OCI-LY1 (cell line): ENCODE measurements at regions not wholly inside any gene's neighbourhood (a gene's known extent, or its start where the extent isn't known, plus 50 kb on each side); places are given as distances from the start of the nearest gene placed in this dataset.

Source experiments
- H2AFZ ChIP-seq: fragments of 200-600 bp; sonication (generic), shearing (Covaris generic); 2 replicates; pipeline ENCODE4 v1.6.0; 2014; ENCODE audit warnings: antibody characterized with exemption, mild to moderate bottlenecking, low read length
- H3F3A ChIP-seq: fragments of 200-600 bp; sonication (generic), shearing (Covaris generic); 2 replicates; pipeline ENCODE4 v1.6.0; 2014; ENCODE audit warnings: mild to moderate bottlenecking, antibody characterized with exemption, low read length, moderate library complexity; ENCODE audit not compliant: insufficient read depth
- H3K27ac ChIP-seq: fragments of 200-600 bp; sonication (generic); 2 replicates; pipeline ENCODE4 v1.5.1; 2014; ENCODE audit warnings: low read length, mixed run types, mild to moderate bottlenecking, low read depth; ENCODE audit not compliant: poor library complexity, severe bottlenecking
- H3K27me3 ChIP-seq: fragments of 200-600 bp; sonication (generic); 2 replicates; pipeline ENCODE4 v1.6.0; 2014; ENCODE audit warnings: antibody characterized with exemption, mild to moderate bottlenecking, low read length, moderate library complexity; ENCODE audit not compliant: insufficient read depth
- H3K36me3 ChIP-seq: fragments of 200-600 bp; sonication (generic); 2 replicates; pipeline ENCODE4 v1.6.1; 2014; ENCODE audit warnings: mild to moderate bottlenecking, antibody characterized with exemption, low read length, moderate library complexity, mixed read lengths; ENCODE audit not compliant: insufficient read depth
- H3K4me1 ChIP-seq: fragments of 200-600 bp; sonication (generic); 2 replicates; pipeline ENCODE4 v1.5.1; 2014; ENCODE audit warnings: mild to moderate bottlenecking, low read length, moderate library complexity; ENCODE audit not compliant: insufficient read depth, severe bottlenecking
- H3K4me2 ChIP-seq: fragments of 200-600 bp; sonication (generic), shearing (Covaris generic); 2 replicates; pipeline ENCODE4 v1.6.1; 2014; ENCODE audit warnings: low read length
- H3K4me3 ChIP-seq: fragments of 200-600 bp; sonication (generic); 2 replicates; pipeline ENCODE4 v1.5.1; 2014; ENCODE audit warnings: low read length, low read depth, mild to moderate bottlenecking, mixed read lengths; ENCODE audit not compliant: poor library complexity, severe bottlenecking
- H3K79me2 ChIP-seq: fragments of 200-600 bp; shearing (Covaris generic); 2 replicates; pipeline ENCODE4 v1.6.1; 2016; ENCODE audit warnings: mixed run types, low read length, mixed read lengths; ENCODE audit not compliant: insufficient read depth
- H3K9ac ChIP-seq: fragments of 200-600 bp; sonication (generic), shearing (Covaris generic); 2 replicates; pipeline ENCODE4 v1.6.1; 2014; ENCODE audit warnings: mild to moderate bottlenecking, low read length, mixed read lengths
- H3K9me2 ChIP-seq: fragments of 200-600 bp; sonication (generic), shearing (Covaris generic); 2 replicates; pipeline ENCODE4 v1.6.1; 2014; ENCODE audit warnings: low read depth, mild to moderate bottlenecking, low read length, mixed read lengths
- H3K9me3 ChIP-seq: fragments of 200-600 bp; shearing (Covaris generic); 2 replicates; pipeline ENCODE4 v1.6.1; 2014; ENCODE audit warnings: low read length, mixed read lengths
- H4K20me1 ChIP-seq: fragments of 200-600 bp; sonication (generic), shearing (Covaris generic); 2 replicates; pipeline ENCODE4 v1.6.0; 2016; ENCODE audit warnings: mild to moderate bottlenecking, low read length; ENCODE audit not compliant: insufficient read depth
- CTCF ChIP-seq: fragments of 200-600 bp; sonication (generic), shearing (Covaris generic); IDR thresholded peaks from 2 replicates; pipeline ENCODE4 v1.5.1; 2017; ENCODE audit warnings: mild to moderate bottlenecking, antibody characterized with exemption, low read length, moderate library complexity, mixed read lengths
- EZH2 ChIP-seq: fragments of 200-600 bp; sonication (generic), shearing (Covaris generic); IDR thresholded peaks from 2 replicates; pipeline ENCODE4 v1.8.0; 2017; ENCODE audit warnings: borderline replicate concordance, mixed run types, mild to moderate bottlenecking, antibody characterized with exemption, low read length, moderate library complexity, mixed read lengths

- Histone ChIP-seq H3K4me3 (no peak overlapping the region), H3K27me3 (no peaks in the 10 kb centered on the region), H3K4me1 (no peaks in the 10 kb centered on the region), H2AFZ (no peak overlapping the region), H3K4me2 (no peak overlapping the region), H3K9me3 (no peaks in the 10 kb centered on the region), H3F3A (no peaks in the 10 kb centered on the region), H3K9me2 (no peaks in the 10 kb centered on the region), H3K27ac (no peak overlapping the region), H3K9ac (no peak overlapping the region), H3K36me3 (no peaks in the 10 kb centered on the region), H4K20me1 (no peaks in the 10 kb centered on the region), H3K79me2 (no peaks in the 10 kb centered on the region)
- TF ChIP-seq EZH2 (no peak), CTCF (no peak)
Measured at GRCh38 chr4:125676583-125676982, 361.8 kb downstream of the FAT4 start.

GRCh38 chr4:125677665-125678307, 363.0 kb downstream of the FAT4 start:
- no peaks in the 10 kb centered on the region for H3K79me2 ChIP-seq
- H3F3A ChIP-seq = no peaks in the 10 kb centered on the region
- H4K20me1 ChIP-seq = no peaks in the 10 kb centered on the region
- no peaks in the 10 kb centered on the region for H3K36me3 ChIP-seq
- H3K9ac ChIP-seq = no peak overlapping the region
- no peak overlapping the region for H3K27ac ChIP-seq
- H2AFZ ChIP-seq = no peak overlapping the region
- H3K4me3 ChIP-seq = no peak overlapping the region
- H3K4me2 ChIP-seq = no peak overlapping the region
- no peaks in the 10 kb centered on the region for H3K27me3 ChIP-seq
- TF ChIP-seq EZH2 (no peak), CTCF (no peak)
- no peaks in the 10 kb centered on the region for H3K4me1 ChIP-seq
- H3K9me2 ChIP-seq = no peaks in the 10 kb centered on the region
- no peaks in the 10 kb centered on the region for H3K9me3 ChIP-seq

GRCh38 chr4:125679989-125680388, 365.2 kb downstream of the FAT4 start:
- H3F3A ChIP-seq = no peaks in the 10 kb centered on the region
- H3K9me2 ChIP-seq = no peaks in the 10 kb centered on the region
- H3K9ac ChIP-seq = no peak overlapping the region
- H2AFZ ChIP-seq = no peak overlapping the region
- H3K27ac ChIP-seq = no peak overlapping the region
- no peaks in the 10 kb centered on the region for H3K4me1 ChIP-seq
- no peak overlapping the region for H3K4me3 ChIP-seq
- H3K4me2 ChIP-seq = no peak overlapping the region
- no peaks in the 10 kb centered on the region for H3K9me3 ChIP-seq
- H3K36me3 ChIP-seq = no peaks in the 10 kb centered on the region
- H3K79me2 ChIP-seq = no peaks in the 10 kb centered on the region
- H4K20me1 ChIP-seq = no peaks in the 10 kb centered on the region
- TF ChIP-seq CTCF (no peak), EZH2 (no peak)
- no peaks in the 10 kb centered on the region for H3K27me3 ChIP-seq
